IMR-90 (cell line): ENCODE measurements at regions not wholly inside any gene's neighbourhood (a gene's known extent, or its start where the extent isn't known, plus 50 kb on each side); places are given as distances from the start of the nearest gene placed in this dataset.

Experiments
- SMC3 ChIP-seq: fragments of 150-350 bp; IDR thresholded peaks from 2 replicates; pipeline ENCODE4 v1.6.1; 2016; ENCODE audit warnings: low read depth, mild to moderate bottlenecking, antibody characterized with exemption, low read length, moderate library complexity
- TF ChIP-seq, protein P1 (sequence below): conservative IDR thresholded peaks from 2 replicates; pipeline ENCODE4 v1.5.1; 2012; ENCODE audit warnings: mild to moderate bottlenecking, low read depth, low read length, improper control_type of control experiment

DNA sequence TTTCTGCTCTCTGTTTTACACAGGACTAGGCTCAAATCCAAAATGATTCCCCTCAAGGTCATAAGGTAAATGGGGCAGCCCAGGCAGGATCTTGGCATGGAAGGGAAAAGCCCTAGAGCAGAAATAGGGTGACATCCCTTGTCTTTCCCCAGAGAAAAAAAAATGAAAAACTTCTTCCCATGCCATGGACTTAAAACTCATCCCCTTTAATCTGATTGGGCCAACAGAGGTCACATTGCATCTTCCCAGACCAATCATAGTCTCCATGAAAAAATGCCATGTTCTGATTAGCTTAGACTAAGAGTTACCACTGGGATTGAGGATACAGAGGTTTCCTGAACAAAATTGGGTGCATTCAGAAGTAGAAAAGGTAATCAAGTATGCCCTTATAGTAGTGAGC, 241.3 kb upstream of the LRTM1 start:
- TF ChIP-seq, protein P1, sequence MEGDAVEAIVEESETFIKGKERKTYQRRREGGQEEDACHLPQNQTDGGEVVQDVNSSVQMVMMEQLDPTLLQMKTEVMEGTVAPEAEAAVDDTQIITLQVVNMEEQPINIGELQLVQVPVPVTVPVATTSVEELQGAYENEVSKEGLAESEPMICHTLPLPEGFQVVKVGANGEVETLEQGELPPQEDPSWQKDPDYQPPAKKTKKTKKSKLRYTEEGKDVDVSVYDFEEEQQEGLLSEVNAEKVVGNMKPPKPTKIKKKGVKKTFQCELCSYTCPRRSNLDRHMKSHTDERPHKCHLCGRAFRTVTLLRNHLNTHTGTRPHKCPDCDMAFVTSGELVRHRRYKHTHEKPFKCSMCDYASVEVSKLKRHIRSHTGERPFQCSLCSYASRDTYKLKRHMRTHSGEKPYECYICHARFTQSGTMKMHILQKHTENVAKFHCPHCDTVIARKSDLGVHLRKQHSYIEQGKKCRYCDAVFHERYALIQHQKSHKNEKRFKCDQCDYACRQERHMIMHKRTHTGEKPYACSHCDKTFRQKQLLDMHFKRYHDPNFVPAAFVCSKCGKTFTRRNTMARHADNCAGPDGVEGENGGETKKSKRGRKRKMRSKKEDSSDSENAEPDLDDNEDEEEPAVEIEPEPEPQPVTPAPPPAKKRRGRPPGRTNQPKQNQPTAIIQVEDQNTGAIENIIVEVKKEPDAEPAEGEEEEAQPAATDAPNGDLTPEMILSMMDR = no peak
- no peak for TF ChIP-seq SMC3
